HG02623 (cell line): ENCODE measurements at regions not wholly inside any gene's neighbourhood (a gene's known extent, or its start where the extent isn't known, plus 50 kb on each side); places are given as distances from the start of the nearest gene placed in this dataset.
"Not testable (repeated sequence)": the region's sequence is repeated elsewhere in the genome, so short reads cannot be mapped to it uniquely, and the experiment has no call there.

Experiments
- ATAC-seq: cut with Tn5 transposase; IDR thresholded peaks from one replicate; pipeline ENCODE4 v1.9.1; 2021; ENCODE audit warnings: moderate library complexity; ENCODE audit not compliant: unreplicated experiment

DNA sequence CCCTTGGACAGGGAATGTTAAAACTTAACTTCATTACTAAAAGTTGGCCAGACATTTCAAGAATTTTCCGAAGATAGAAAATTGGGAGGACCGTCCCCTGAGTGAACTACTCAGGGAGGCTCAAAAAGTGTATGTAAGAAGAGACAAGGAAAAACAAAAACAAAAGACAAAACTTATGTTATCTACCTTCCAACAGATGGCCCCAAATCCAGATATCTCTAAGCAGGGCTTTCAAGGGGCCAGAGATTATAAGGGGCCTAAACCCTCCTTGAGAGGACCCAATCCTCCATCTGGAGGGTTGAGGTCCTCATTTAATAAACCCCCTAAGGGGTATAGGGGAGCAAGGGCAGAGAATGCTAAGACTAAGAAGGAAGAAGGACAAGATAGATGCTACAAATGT lies 203.6 kb downstream of the SH2D4B start:
- no peak for ATAC-seq

DNA sequence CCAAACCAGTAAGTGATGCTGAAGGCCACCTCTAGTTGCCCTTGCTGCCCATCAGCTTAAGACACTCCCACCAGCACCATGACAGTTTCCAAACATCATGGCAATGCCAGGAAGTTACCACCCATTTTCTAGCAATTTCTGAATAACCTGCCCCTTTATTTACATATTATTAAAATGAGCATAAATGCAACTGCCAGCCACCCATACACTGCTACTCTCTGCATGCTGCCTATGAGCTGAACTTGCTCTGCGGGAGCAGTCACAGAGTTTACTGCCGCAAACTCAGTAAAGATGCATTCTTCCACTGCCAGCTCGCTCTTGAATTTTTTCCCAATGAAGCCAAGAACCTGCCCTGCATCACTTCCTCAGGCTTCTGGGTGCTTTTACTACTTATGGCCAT lies 212.6 kb downstream of the SH2D4B start:
- no peak for ATAC-seq

DNA sequence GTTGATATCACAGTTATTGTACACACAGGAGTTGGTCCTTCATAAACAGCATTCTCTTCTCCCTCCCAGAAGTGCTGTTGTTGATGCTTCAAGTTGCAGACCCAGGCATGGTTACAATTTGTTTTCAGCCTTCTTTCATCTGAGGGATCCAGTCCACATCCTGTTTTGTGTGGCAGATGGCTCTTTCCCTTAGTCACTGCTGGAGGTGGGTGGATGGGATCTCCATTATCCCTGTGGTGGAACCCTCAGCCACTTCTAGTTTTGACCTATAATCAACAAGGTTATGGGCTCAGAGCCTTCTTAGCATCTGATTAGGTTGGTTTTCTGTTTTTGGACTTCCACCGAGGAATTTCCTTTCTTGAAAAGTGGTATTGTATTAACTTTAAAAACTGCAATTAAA lies 214.2 kb downstream of the SH2D4B start:
- ATAC-seq: no peak

DNA sequence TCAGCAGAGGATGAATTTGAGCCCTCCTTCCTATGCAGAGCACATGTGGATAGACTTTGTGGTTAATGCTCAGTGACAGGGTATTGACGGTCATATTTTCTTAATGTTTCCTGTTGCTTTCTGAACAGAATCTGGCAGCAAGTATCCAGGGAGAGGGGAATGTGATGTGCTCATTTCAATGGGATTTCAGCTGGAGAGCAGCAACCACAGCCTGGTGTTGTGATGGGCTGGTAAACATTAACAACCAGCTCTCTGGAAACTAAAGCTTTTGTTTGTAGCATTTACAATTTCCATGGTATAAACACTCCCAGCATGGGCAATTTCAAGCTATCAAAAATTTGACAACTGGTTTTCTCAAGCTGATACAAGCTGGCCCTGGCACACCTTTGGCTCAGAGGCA lies 215.9 kb downstream of the SH2D4B start:
- no peak for ATAC-seq

DNA sequence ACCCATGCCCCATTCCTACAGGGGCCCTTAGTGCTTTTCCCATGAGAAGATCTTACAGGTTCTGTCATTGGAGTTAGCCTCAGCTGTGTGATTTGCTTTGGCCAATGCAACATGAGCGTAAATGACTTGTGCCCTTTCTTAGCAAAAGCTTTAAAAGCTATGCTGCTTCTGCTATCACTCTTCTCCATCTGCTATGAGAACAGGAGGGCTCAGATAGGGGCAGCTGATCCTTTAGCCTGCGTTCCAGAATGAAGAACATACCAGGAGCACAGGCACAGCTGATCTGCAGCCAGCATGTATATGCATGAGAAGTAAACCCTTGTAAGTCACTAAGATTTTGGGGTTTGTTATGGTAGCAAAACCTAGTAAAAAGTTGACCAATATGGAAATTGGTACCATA lies 218.2 kb downstream of the SH2D4B start:
- no peak for ATAC-seq

DNA sequence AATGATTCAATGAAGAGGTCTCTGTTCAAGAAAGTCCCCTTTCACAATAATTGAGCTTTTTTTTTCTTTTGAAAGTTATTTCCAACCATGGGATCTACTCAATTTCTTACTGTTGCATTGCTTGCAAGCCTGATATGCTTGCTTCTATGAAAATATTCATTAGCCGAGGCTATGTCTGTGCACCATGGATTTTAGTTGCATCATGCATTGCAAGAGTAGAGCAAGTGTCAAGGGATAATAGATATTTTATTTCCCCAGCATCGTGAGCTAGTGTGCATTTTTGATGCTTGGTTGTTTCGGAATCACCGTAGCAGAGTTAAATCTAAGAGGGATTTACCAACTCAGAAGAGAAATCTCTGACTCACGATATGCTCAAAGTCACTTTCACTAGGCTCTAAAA lies 222.0 kb downstream of the SH2D4B start:
- no peak for ATAC-seq

DNA sequence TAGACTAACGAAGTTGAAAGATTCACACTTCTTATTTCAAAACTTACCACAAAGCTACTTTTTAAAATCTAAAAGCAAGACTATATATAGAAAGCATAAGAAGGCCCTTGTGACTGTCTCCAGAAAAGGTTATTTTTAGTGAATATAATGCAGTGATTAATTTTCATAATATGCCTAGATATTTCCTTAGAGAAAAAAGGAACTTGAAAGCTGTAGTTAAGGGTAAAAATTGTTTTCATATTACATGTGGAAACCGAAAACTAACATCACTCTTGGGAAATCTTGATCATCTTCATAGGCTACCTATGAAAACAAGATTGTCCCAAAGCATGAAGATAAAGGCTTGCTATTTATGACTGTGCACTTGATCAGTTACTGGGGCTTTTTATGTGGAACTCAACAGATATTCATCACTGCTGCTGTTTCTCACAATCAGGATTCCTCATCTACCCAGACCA lies 223.2 kb downstream of the SH2D4B start:
- no peak for ATAC-seq

DNA sequence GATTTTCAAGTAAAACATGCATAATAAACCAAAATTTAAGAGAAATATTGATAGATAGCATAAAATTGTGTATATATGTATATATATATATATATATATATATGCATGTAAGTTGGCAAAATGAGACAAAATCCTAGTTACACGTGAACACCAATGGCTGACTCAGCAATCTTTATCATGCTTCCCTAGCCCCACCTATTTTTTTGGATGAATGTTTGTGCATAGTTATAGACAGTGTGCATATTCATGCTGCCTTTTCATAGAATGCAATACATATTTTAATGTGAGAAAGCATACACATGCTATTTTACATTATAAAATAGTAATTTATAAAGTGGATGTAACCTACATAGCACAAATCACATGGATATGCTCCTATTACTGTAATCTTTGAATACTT lies 230.3 kb downstream of the SH2D4B start:
- no peak for ATAC-seq

DNA sequence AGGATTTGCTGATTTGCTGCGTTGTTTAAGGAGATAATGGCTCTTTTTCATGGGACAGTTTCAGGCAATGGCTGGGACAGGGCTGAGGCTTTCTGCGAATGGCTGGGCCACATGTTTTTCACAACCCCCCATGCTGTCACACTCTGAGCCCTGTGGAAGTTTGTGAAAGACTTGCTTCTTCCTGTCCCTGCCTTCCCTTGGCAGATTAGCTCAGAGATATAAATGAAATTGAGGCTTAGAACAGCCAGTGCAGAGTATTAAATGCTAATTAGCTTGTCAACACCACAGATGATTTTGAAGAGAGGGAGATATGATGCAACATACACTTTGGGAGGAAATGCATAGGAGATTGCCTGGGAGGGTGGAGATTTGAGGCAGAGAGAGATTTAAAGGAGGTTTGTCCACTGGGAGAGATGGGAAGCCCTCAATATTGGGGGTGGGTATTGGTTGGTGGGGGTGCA lies 232.0 kb downstream of the SH2D4B start:
- ATAC-seq: no peak

DNA sequence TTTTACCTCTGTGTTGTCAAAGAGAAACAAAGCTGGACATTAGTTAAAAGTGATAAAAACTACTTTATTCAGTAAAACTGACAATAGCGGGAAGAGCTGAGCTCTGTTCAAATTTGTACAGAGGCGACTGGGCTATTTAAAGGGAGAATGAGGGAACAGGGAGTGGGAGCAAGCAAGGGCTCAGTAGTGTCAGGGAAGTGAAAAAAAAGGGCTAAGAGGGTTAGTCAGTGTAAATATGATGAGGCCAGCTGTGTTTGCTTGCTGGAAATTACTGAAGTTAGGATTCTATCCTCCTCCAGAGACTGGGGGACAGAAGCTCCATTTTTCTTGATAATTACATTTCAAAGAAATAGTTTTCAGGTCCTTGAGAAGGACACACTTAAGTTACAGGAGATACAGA lies 232.5 kb downstream of the SH2D4B start:
- no peak for ATAC-seq

DNA sequence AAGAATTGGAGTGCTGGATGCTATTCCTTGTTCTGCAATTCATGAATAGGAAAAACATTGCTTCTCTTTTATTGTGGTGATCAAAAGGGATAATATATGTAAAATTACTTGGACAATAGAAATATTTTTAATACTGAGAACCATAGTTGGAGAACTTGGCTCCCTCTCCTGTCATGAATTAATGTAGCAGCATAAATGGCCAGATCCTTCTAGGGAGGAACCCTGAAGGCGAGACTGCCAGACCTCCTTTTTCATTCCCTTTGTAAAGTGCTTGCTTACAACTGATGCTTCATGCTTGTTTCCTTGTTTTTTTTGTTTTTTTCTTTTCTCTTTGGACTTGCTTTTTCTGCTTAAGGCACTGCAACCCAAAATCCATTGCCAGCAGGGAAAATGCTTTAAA lies 233.6 kb downstream of the SH2D4B start:
- ATAC-seq: no peak

DNA sequence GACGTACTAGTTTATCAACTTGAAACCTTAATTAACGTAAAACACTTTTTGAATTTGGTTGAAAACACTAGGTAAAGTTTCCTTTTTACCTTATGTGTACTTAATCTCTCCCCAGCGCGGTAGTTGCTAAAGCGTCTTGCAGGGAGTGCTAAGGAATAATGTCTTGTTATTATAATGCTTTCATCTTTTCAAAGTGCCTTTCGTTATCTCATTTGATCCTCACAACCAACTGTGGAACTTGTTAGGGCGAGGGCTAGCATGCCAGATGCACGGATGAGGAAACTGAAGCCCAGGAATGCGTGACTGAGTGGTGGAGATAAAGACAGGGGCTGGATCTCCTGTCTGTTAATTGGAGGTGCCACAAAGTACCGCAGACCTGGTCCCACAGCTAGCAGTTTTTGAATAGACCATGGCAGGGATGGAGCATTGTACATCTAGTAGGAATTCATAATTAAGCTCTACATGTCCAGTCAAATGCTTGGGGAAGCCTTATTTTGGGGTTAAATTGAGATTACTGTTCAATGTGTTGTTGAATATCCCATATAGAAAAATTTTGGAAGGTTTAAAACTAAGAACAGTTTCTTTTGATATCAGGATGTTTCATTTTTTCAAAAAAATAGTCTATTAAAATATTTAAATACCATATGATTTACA lies 234.3 kb downstream of the SH2D4B start:
- no peak for ATAC-seq

DNA sequence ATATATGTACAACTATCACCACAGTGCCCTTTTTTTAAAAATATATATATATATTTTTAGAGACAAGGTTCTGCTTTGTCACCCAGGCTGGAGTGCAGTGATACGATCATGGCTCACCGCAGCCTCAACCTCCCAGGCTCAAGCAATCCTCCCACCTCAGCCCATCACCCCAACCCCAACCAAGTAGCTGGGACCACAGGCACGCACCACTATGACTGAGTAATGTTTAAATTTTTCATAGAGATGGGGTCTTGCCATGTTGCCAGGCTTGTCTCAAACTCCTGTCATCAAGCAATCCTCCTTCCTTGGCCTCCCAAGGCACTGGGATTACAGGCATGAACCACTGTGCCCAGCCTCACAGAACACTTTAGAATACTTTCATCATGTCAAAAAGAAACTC lies 234.9 kb downstream of the SH2D4B start:
- no peak for ATAC-seq

DNA sequence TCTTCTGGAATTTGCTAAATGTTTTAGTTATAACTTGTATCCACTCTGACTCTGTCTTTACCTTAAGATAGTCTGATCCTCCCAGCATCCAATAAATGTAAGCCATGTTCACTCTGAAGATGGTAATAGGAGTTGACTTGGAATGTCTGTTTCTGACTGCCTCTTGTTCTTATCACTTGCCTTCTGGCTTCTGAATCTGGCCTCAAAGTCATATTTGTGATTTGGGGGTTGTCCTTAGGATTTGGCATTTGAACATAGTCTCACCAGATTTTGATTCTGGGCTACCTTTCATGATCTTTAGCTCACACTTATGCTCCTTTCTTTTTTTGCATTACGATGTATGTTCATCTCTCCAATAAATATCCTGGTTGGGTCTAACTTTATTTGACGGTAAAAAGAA lies 247.0 kb downstream of the SH2D4B start:
- ATAC-seq: no peak

DNA sequence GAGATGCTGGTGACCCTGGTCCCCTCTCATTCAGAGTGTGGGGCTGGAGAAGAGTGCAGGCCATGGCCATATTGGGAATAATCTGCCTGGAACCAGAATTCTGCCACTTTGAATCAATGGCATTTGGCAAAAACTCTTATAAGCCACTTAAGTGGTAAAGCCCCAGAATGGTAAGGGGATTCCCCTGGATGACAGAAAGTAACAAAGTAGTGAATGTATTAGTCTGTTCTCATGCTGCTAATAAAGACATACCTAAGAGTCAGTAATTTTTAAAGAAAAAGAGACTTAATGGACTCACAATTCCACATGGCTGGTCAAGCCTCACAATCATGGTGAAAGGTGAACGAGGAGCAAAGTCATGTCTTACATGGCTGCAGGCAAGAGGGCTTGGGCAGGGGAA lies 248.6 kb downstream of the SH2D4B start:
- ATAC-seq: no peak

DNA sequence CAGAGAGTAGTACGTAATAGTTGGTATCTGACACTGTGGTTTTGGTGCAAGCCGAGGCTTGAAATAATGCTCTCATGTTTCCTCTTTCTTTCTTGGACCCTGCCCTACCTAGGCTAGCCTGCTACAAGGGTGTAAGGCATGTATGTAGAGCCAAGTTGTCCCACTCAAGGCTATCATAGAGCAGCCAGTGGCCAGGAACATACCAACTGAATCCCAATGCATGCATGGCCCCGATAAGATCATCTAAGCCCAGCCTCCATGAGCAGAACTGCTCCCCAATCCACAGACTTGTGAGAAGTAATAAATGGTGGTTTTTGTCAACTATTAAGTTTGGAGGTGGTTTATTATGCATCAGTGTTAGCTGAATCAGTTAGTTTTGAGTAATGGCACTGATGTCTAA lies 250.2 kb downstream of the SH2D4B start:
- no peak for ATAC-seq

DNA sequence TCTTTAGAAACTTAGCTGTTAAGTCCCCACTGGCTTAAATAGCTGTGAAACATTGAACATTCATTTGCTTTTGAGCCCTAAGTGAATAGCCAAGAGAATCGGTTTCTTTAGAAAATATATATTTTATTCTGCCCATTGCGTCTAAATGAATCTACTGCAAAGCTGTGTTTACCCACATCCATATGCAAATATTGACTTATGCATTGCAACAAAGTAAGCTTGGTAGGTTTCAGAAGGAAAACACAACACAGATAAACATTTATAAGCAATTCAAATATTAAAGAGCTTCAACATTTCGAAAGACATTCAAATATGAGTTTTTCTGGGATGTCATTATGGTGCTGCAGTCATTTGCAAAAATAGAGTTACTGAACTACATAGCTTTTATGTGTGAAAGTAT lies 257.3 kb downstream of the SH2D4B start:
- no peak for ATAC-seq

DNA sequence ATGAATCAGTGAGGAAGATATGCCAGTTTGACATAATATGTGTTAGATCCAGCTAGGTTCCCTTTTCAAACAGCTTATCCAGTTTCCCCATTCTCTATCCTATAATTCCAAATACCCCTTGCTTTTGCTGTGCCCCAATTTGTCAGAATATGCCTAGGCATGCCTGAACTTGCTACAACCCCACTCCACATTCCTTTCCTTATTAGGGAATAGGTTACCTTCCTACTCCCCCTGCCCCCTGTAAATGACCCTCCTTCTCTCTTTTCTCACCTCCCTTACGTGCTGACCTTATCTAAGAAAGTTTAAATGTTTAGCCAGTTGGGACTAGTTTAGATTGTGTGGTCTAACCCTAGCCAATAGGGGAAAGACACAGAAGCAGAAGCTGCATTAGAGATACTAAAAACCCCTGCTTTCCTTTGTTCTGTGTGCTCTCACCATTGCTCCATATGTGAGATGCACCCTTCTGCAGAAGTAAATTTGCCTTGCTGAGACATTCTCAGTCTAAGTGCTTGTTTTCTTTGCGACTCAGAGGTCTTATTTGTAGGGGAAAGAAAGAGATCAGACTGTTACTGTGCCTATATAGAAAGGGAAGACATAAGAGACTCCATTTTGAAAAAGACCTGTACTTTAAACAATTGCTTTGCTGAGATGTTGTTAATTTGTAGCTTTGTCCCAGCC lies 267.8 kb downstream of the SH2D4B start:
- ATAC-seq: no peak

DNA sequence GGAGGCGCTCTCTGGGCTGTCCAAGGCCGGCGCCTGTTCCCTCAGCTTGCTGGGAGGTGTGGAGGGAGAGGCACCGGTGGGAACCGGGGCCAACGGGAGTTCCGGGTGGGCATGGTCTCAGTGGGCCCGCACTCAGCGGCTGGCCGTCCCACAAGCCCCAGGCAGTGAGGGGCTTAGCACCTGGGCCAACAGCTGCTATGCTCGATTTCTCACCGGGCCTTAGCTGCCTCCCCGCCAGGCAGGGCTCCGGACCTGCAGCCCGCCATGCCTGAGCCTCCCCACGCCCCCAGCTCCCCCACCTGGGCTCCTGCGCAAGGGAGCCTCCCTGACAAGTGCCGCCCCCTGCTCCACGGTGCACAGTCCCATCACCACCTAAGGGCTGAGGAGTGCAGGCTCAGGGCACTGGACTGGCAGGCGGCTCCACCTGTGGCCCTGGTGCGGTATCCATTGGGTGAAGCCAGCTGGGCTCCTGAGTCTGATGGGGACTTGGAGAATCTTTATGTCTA lies 276.5 kb downstream of the SH2D4B start:
- ATAC-seq: no peak

DNA sequence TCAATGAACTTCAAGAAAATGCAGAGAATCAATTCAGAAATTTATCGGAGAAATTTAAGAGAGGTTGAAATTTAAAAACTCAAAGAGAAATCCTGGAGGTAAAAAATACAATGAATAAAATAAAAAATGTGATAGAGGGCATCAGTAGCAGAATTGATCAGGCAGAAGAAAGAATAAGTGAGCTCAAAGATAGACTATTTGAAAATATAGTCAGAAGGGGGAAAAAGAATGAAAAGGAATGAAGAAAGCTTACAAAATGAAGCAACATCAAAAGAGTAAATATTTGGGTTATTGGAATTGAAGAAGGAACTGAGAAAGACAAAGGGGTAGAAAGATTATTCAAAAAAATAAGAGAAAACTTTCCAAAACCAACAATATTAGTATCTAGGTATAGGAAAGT lies 291.4 kb downstream of the SH2D4B start:
- ATAC-seq: no peak

DNA sequence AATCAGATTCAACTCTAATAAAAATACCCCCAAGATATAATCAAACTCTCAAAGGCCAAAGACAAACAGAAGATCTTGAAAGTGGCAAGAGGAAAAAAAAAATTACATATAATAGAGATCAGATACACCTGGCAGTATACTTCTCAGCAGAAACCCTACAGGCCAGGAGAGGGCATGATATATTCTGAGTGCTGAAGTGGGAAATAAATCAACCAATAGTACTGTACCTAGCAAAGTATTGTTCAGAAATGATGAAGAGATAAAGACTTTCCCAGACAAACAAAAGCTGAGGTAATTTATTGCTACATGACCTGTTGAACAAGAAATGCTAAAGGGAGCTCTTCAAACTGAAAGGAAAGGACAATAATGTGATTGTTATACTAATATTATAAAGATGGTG lies 291.9 kb downstream of the SH2D4B start:
- ATAC-seq: no peak

DNA sequence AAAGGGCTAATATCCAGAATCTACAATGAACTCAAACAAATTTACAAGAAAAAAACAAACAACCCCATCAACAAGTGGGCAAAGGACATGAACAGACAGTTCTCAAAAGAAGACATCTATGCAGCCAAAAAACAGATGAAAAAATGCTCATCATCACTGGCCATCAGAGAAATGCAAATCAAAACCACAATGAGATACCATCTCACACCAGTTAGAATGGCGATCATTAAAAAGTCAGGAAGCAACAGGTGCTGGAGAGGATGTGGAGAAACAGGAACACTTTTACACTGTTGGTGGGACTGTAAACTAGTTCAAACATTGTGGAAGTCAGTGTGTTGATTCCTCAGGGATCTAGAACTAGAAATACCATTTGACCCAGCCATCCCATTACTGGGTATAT lies 295.0 kb downstream of the SH2D4B start:
- not testable (repeated sequence) for ATAC-seq
